Sigmoid colon (tissue), 6 donors: ENCODE measurements at regions not wholly inside any gene's neighbourhood (a gene's known extent, or its start where the extent isn't known, plus 50 kb on each side); places are given as distances from the start of the nearest gene placed in this dataset.

Experiments used
- DNase-seq: peaks from one replicate; pipeline ENCODE4 v3.0.0-alpha.2; 2019
- H3K27ac ChIP-seq, 4 donors: fragments of 200-600 bp; sonication (generic); one replicate each; pipeline ENCODE4 v1.5.1; 2016 to 2019; ENCODE audit warnings: mild to moderate bottlenecking in 1 of 4
- H3K27me3 ChIP-seq, 3 donors: fragments of 200-600 bp; sonication (generic); one replicate each; pipeline ENCODE4 v1.5.1; 2019; ENCODE audit warnings: mild to moderate bottlenecking in 1 of 3
- H3K36me3 ChIP-seq, 4 donors: fragments of 200-600 bp; sonication (generic); one replicate each; pipeline ENCODE4 v1.5.1; 2016 to 2019
- H3K4me1 ChIP-seq, 4 donors: fragments of 200-600 bp; sonication (generic); one replicate each; pipeline ENCODE4 v1.5.1; 2017 to 2019
- H3K4me3 ChIP-seq, 4 donors: fragments of 200-600 bp; sonication (generic); one replicate each; pipeline ENCODE4 v1.5.1; 2017 to 2019; ENCODE audit warnings: mild to moderate bottlenecking in 2 of 4, moderate library complexity in 1 of 4
- H3K9me3 ChIP-seq, 4 donors: fragments of 200-600 bp in 3 of 4; sonication (generic) in 3 of 4; one replicate each; pipeline versions ENCODE4 v1.5.1 to v1.6.1; 2013 to 2019
- EP300 ChIP-seq, 4 donors: sonication (generic); formaldehyde crosslinking; IDR thresholded peaks; one replicate each; pipeline ENCODE4 v1.6.1; 2017; ENCODE audit warnings: antibody characterized with exemption in 4 of 4
- POLR2A ChIP-seq, 2 donors: fragments of 450-650 bp; IDR thresholded peaks; one replicate each; pipeline ENCODE4 v1.6.1; 2016; ENCODE audit warnings: antibody characterized with exemption in 2 of 2, mild to moderate bottlenecking in 2 of 2, moderate library complexity in 2 of 2
- POLR2AphosphoS5 ChIP-seq, 4 donors: sonication (generic); formaldehyde crosslinking; IDR thresholded peaks; one replicate each; pipeline ENCODE4 v1.6.1; 2017; ENCODE audit warnings: antibody characterized with exemption in 4 of 4
- WGBS, 2 donors: extraction: QIAGEN DNeasy Blood & Tissue Kit; methylation state at CpG; one replicate each; pipeline ENCODE4 v1.1.7; 2013; 5-methylcytosine and 5-hydroxymethylcytosine counted together
- intact Hi-C: fragments of 100-400 bp; cut with DNase I; formaldehyde crosslinking; loops from one replicate; pipeline ENCODE4 v1.15.1; 2023
- TF ChIP-seq, protein P1 (sequence below), 4 experiments: fragments of 450-650 bp in 3 of 4; fragments of 200-600 bp in 1 of 4; IDR thresholded peaks; one replicate each; pipeline ENCODE4 v1.5.1; 2016 to 2019; ENCODE audit warnings: antibody characterized with exemption in 4 of 4, mild to moderate bottlenecking in 3 of 4, moderate library complexity in 2 of 4
- donor health status: healthy with polysubstance abuse.
- donor health status: healthy.

- DNase-seq, result no peak
- Histone ChIP-seq H3K27me3 (no peaks in the 10 kb centered on the region), H3K27ac (no peak overlapping the region), H3K4me3 (no peak overlapping the region), H3K36me3 (no peaks in the 10 kb centered on the region), H3K9me3 (no peaks in the 10 kb centered on the region), H3K4me1 (no peaks in the 10 kb centered on the region)
- intact Hi-C loops, result no loop called here
- TF ChIP-seq, protein P1, sequence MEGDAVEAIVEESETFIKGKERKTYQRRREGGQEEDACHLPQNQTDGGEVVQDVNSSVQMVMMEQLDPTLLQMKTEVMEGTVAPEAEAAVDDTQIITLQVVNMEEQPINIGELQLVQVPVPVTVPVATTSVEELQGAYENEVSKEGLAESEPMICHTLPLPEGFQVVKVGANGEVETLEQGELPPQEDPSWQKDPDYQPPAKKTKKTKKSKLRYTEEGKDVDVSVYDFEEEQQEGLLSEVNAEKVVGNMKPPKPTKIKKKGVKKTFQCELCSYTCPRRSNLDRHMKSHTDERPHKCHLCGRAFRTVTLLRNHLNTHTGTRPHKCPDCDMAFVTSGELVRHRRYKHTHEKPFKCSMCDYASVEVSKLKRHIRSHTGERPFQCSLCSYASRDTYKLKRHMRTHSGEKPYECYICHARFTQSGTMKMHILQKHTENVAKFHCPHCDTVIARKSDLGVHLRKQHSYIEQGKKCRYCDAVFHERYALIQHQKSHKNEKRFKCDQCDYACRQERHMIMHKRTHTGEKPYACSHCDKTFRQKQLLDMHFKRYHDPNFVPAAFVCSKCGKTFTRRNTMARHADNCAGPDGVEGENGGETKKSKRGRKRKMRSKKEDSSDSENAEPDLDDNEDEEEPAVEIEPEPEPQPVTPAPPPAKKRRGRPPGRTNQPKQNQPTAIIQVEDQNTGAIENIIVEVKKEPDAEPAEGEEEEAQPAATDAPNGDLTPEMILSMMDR (IDR thresholded peaks at IDR 0.05), result peak in 1 of 4 experiments; percentile 11
- TF ChIP-seq POLR2AphosphoS5 (IDR thresholded peaks at IDR 0.05), result no peak
- 80 to 81% methylated on average over 20 of the region's 20 CpGs for WGBS, 2 donors
Observed at GRCh38 chr5:2017540-2018389, 135.0 kb upstream of the IRX4 start.

DNA sequence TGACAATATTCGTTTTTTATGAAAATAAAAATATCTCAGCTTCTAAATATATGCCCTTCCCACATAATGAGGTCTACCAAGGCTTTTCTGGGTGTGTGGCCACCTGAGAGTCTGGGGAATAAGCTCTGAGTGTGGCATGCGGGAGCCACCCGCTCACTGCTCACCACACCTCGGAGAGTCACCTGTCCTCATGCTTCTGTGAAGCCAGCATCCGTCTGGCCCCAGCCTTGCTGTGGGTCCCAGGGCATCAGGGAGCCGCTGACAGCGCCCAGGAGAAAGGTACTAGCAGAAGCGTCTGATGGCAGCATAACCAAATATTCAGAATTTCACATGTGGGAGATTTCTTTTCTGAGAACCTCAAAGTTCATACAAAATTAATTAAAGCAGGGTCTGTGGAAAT is 133.2 kb upstream of the IRX4 start:
- no peaks in the 10 kb centered on the region for H3K9me3 ChIP-seq
- no peak overlapping the region for H3K27ac ChIP-seq
- intact Hi-C loops, result no loop called here
- H3K36me3 ChIP-seq, result no peaks in the 10 kb centered on the region
- no peak overlapping the region for H3K4me3 ChIP-seq
- TF ChIP-seq POLR2AphosphoS5 (IDR thresholded peaks at IDR 0.05), result no peak
- TF ChIP-seq, protein P1 (IDR thresholded peaks at IDR 0.05), result no peak
- TF ChIP-seq POLR2A (IDR thresholded peaks at IDR 0.05), result no peak
- no peak for TF ChIP-seq EP300 (IDR thresholded peaks at IDR 0.05)
- no peak for DNase-seq
- 60 to 66% methylated on average over 8 of the region's 8 CpGs for whole genome bisulfite sequencing, 2 donors
- no peaks in the 10 kb centered on the region for H3K27me3 ChIP-seq
- no peaks in the 10 kb centered on the region for H3K4me1 ChIP-seq

DNA sequence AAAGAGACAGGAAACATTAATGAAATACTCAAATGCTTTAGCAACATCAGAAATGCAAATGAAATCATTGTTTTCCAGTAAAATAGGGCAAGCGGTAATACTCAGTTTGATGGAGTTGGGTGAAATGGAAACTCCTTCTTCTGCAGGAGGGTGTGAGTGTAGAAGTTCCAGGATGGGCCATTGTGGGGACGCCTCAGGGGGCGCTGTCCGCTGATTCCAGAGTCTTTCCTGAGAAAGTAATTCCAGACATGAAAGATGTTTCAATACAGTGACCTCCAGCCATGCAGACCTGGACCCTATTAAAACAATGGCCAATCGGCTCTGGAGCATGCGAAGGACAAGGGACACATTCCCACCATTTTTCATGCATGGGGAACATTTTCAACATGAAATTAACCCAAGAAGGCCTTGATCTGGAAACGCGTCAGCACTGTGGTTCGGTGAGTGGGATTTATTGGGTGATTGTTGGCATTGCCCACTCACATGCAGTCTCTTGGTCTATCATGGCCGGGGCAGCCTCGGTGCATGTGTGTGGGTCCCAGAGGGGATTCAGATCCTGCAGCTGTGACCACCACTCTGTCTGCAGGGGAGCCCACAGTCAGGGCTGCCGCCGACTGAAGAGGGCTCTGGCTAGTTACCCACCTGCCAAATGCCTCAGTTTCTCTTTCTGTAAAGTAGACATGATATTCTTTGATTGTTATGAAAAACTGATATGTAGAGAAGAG is 132.6 kb upstream of the IRX4 start:
- TF ChIP-seq, protein P1 (IDR thresholded peaks at IDR 0.05), result no peak
- no peak for TF ChIP-seq EP300 (IDR thresholded peaks at IDR 0.05)
- no peak for TF ChIP-seq POLR2AphosphoS5 (IDR thresholded peaks at IDR 0.05)
- Histone ChIP-seq H3K4me3 (no peak overlapping the region), H3K36me3 (no peaks in the 10 kb centered on the region), H3K27me3 (no peaks in the 10 kb centered on the region), H3K4me1 (no peaks in the 10 kb centered on the region), H3K9me3 (no peaks in the 10 kb centered on the region), H3K27ac (no peak overlapping the region)
- DNase-seq, result no peak
- WGBS, 2 donors, result 81 to 89% methylated on average over 13 of the region's 13 CpGs
- intact Hi-C loops, result no loop called here

DNA sequence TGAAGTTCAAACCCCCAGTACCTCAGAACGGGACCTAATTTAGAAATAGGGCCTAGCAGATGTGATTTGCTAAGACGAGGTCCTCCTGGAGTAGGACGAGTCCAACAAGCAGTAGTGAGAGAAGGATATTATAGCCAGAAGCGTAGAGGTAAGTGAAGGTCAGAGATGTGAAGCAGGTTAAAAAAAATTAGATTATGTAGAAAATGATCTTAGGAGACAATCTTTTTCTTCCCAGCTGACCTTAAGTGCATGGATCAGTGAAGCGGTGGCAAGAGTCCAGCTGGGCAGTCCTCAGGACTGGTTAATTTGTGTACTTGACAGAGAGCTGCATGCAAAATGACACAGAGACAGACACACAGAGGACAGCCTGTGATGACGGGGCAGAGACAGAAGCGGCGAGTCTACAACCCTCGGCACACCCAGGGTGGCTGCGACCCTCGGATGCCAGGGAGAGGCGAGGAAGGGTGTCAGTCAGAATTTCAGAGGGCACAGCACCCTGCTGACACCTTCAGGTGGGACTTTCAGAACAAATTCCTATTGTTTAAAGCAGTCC is 131.4 kb upstream of the IRX4 start:
- WGBS, 2 donors, result 78 to 87% methylated on average over 12 of the region's 12 CpGs
- Histone ChIP-seq H3K36me3 (no peaks in the 10 kb centered on the region), H3K4me1 (no peaks in the 10 kb centered on the region), H3K9me3 (no peaks in the 10 kb centered on the region), H3K27me3 (no peaks in the 10 kb centered on the region), H3K4me3 (no peak overlapping the region), H3K27ac (no peak overlapping the region)
- intact Hi-C loops, result no loop called here
- DNase-seq, result no peak
- TF ChIP-seq, protein P1 (IDR thresholded peaks at IDR 0.05), result no peak
- TF ChIP-seq POLR2A (IDR thresholded peaks at IDR 0.05), result no peak
- TF ChIP-seq POLR2AphosphoS5 (IDR thresholded peaks at IDR 0.05), result no peak
- TF ChIP-seq EP300 (IDR thresholded peaks at IDR 0.05), result no peak
